Ishikawa (cell line): ENCODE measurements at regions not wholly inside any gene's neighbourhood (a gene's known extent, or its start where the extent isn't known, plus 50 kb on each side); places are given as distances from the start of the nearest gene placed in this dataset.

Experiments
- CEBPB ChIP-seq: IDR thresholded peaks from 2 replicates; pipeline ENCODE4 v1.6.1; 2012
- CREB1 ChIP-seq: IDR thresholded peaks from 2 replicates; pipeline ENCODE4 v1.6.1; 2012; ENCODE audit warnings: low read depth
- EGR1 ChIP-seq: IDR thresholded peaks from 2 replicates; pipeline ENCODE4 v1.6.1; 2012
- EP300 ChIP-seq: IDR thresholded peaks from 2 replicates; pipeline ENCODE4 v1.6.1; 2012; ENCODE audit warnings: borderline replicate concordance
- FOXM1 ChIP-seq: IDR thresholded peaks from 2 replicates; pipeline ENCODE4 v1.6.1; 2012; ENCODE audit warnings: low read depth, borderline replicate concordance
- MAX ChIP-seq: IDR thresholded peaks from 2 replicates; pipeline ENCODE4 v1.6.1; 2012
- NFIC ChIP-seq: IDR thresholded peaks from 2 replicates; pipeline ENCODE4 v1.6.1; 2012
- RAD21 ChIP-seq: IDR thresholded peaks from 2 replicates; pipeline ENCODE4 v1.6.1; 2012; ENCODE audit warnings: low read depth
- REST ChIP-seq: IDR thresholded peaks from 2 replicates; pipeline ENCODE4 v1.6.1; 2012; ENCODE audit warnings: low read depth, mild to moderate bottlenecking
- TAF1 ChIP-seq: IDR thresholded peaks from 2 replicates; pipeline ENCODE4 v1.6.1; 2012; ENCODE audit warnings: low read depth, mild to moderate bottlenecking
- TCF12 ChIP-seq: IDR thresholded peaks from 2 replicates; pipeline ENCODE4 v1.6.1; 2012; ENCODE audit warnings: low read depth
- TEAD4 ChIP-seq: IDR thresholded peaks from 2 replicates; pipeline ENCODE4 v1.6.1; 2012
- USF1 ChIP-seq: IDR thresholded peaks from 2 replicates; pipeline ENCODE4 v1.6.1; 2012
- YY1 ChIP-seq: IDR thresholded peaks from 2 replicates; pipeline ENCODE4 v1.6.1; 2012; ENCODE audit warnings: low read depth
- ZBTB7A ChIP-seq: IDR thresholded peaks from 2 replicates; pipeline ENCODE4 v1.6.1; 2012; ENCODE audit warnings: low read depth

GRCh38 chr5:96236051-96236450 is 197.0 kb downstream of the PCSK1 start:
- TF ChIP-seq TEAD4 (no peak), EGR1 (no peak), NFIC (no peak), FOXM1 (no peak), REST (no peak), TAF1 (no peak), MAX (no peak), YY1 (no peak), TCF12 (no peak), USF1 (no peak), CEBPB (no peak), EP300 (no peak), CREB1 (no peak), RAD21 (no peak), ZBTB7A (no peak)

GRCh38 chr5:96235008-96235910 is 197.8 kb downstream of the PCSK1 start:
- no peak for TF ChIP-seq CREB1
- TF ChIP-seq USF1 = no peak
- no peak for TF ChIP-seq NFIC
- TF ChIP-seq EGR1 = no peak
- TF ChIP-seq YY1 = no peak
- TF ChIP-seq MAX = no peak
- TF ChIP-seq REST = no peak
- no peak for TF ChIP-seq EP300
- TF ChIP-seq RAD21 = no peak
- no peak for TF ChIP-seq TEAD4
- TF ChIP-seq TCF12 = no peak
- no peak for TF ChIP-seq ZBTB7A
- no peak for TF ChIP-seq FOXM1
- TF ChIP-seq CEBPB = no peak
- no peak for TF ChIP-seq TAF1

- TF ChIP-seq CREB1 (no peak), USF1 (no peak), NFIC (no peak), REST (no peak), CEBPB (no peak), RAD21 (no peak), EP300 (no peak), YY1 (no peak), EGR1 (no peak), MAX (no peak)
Measured at GRCh38 chr5:96232602-96233001, 200.4 kb downstream of the PCSK1 start.
